Lower leg skin (tissue), 4 donors: ENCODE measurements at regions not wholly inside any gene's neighbourhood (a gene's known extent, or its start where the extent isn't known, plus 50 kb on each side); places are given as distances from the start of the nearest gene placed in this dataset.

ENCODE experiments used
- DNase-seq, 2 donors: peaks; one replicate each; pipeline ENCODE4 v3.0.0-alpha.2; 2019; ENCODE audit warnings: low spot score in 2 of 2
- H3K4me3 ChIP-seq: fragments of 200-600 bp; sonication (generic); 2 replicates; pipeline ENCODE4 v1.5.1; 2017; ENCODE audit warnings: mild to moderate bottlenecking, low read depth; ENCODE audit not compliant: poor library complexity, severe bottlenecking
- CTCF ChIP-seq, 3 donors: fragments of 450-650 bp; IDR thresholded peaks; one replicate each; pipeline ENCODE4 v1.5.1; 2016; ENCODE audit warnings: antibody characterized with exemption in 3 of 3, mild to moderate bottlenecking in 3 of 3, moderate library complexity in 2 of 3
- POLR2A ChIP-seq, 2 donors: fragments of 450-650 bp; IDR thresholded peaks; one replicate each; pipeline ENCODE4 v1.6.1; 2016 to 2017; ENCODE audit warnings: antibody characterized with exemption in 2 of 2, mild to moderate bottlenecking in 1 of 2, moderate library complexity in 1 of 2
- WGBS, 2 donors: methylation state at CpG; one replicate each; pipeline ENCODE4 v1.1.5; 2018; 5-methylcytosine and 5-hydroxymethylcytosine counted together
- intact Hi-C: fragments of 100-400 bp; cut with DNase I; formaldehyde crosslinking; loops from one replicate; pipeline ENCODE4 v1.15.0; 2023; ENCODE audit warnings: low total_unique reads

GRCh38 chr1:30507016-30507312 lies 216.4 kb downstream of the MATN1 start:
- DNase-seq = no peak

GRCh38 chr1:30506291-30507015 lies 216.9 kb downstream of the MATN1 start:
- intact Hi-C loops = no loop called here
- WGBS, 2 donors = 66 to 79% methylated on average over 8 to 10 of the region's 10 CpGs
- TF ChIP-seq CTCF (IDR thresholded peaks at IDR 0.05) (no peak), POLR2A (IDR thresholded peaks at IDR 0.05) (no peak)
- DNase-seq = peak in 1 of 2 donors; percentile 50
- no peak overlapping the region for H3K4me3 ChIP-seq

More at GRCh38 chr1:30507016-30507312, 216.4 kb downstream of the MATN1 start:
- no peak overlapping the region for H3K4me3 ChIP-seq
- intact Hi-C loops = no loop called here
- TF ChIP-seq CTCF (IDR thresholded peaks at IDR 0.05) (no peak), POLR2A (IDR thresholded peaks at IDR 0.05) (no peak)
- 93 to 96% methylated on average over 2 of the region's 2 CpGs for WGBS, 2 donors

- intact Hi-C loops = no loop called here
- H3K4me3 ChIP-seq = no peak overlapping the region
- 85% methylated on average over 7 of the region's 7 CpGs for WGBS, 2 donors
- DNase-seq = peak in 1 of 2 donors; percentile 67
- TF ChIP-seq POLR2A (IDR thresholded peaks at IDR 0.05) (no peak), CTCF (IDR thresholded peaks at IDR 0.05) (no peak)
Measured at GRCh38 chr1:30505853-30506252, 217.5 kb downstream of the MATN1 start.

GRCh38 chr1:30492451-30492850 lies 230.9 kb downstream of the MATN1 start:
- intact Hi-C loops = no loop called here
- DNase-seq = no peak
- TF ChIP-seq POLR2A (IDR thresholded peaks at IDR 0.05) = no peak
- no peak for TF ChIP-seq CTCF (IDR thresholded peaks at IDR 0.05)
- WGBS, 2 donors = 62 to 100% methylated on average over 3 to 4 of the region's 6 CpGs
- H3K4me3 ChIP-seq = no peak overlapping the region

GRCh38 chr1:30491831-30492230 lies 231.6 kb downstream of the MATN1 start:
- 65 to 76% methylated on average over 4 of the region's 4 CpGs for WGBS, 2 donors
- no peak for TF ChIP-seq POLR2A (IDR thresholded peaks at IDR 0.05)
- no peak for TF ChIP-seq CTCF (IDR thresholded peaks at IDR 0.05)
- no peak for DNase-seq
- no peak overlapping the region for H3K4me3 ChIP-seq
- intact Hi-C loops = no loop called here

GRCh38 chr1:30490554-30491053 lies 232.8 kb downstream of the MATN1 start:
- intact Hi-C loops = no loop called here
- H3K4me3 ChIP-seq = no peak overlapping the region
- no peak for DNase-seq
- TF ChIP-seq POLR2A (IDR thresholded peaks at IDR 0.05) = no peak
- TF ChIP-seq CTCF (IDR thresholded peaks at IDR 0.05) = no peak
- 55 to 88% methylated on average over 3 of the region's 3 CpGs for WGBS, 2 donors
